A549 (cell line): ENCODE measurements at regions not wholly inside any gene's neighbourhood (a gene's known extent, or its start where the extent isn't known, plus 50 kb on each side); places are given as distances from the start of the nearest gene placed in this dataset.

ENCODE experiments used
- ATAC-seq, 2 experiments: fragments of 200-7000 bp in 1 of 2; fragments of >200 bp in 1 of 2; cut with Nextera tagmentation in 1 of 2; cut with Tn5 transposase in 1 of 2; 3 replicates each; pipeline versions ENCODE4 v1.8.0 to v1.9.1; 2018 to 2020; ENCODE audit warnings: mild to moderate bottlenecking in 1 of 2, moderate library complexity in 1 of 2
- CTCF ChIA-PET: fragments of 300-600 bp; sonication (Branson Sonifier 250); formaldehyde crosslinking; extraction: SDS; loops from one replicate; lab custom pipeline; 2021; ENCODE audit warnings: antibody characterized with exemption, inconsistent platforms; lab: Yijun Ruan, JAX
- POLR2A ChIA-PET: fragments of 350-600 bp; formaldehyde crosslinking; extraction: SDS; loops from one replicate; lab custom pipeline; 2021; ENCODE audit warnings: antibody characterized with exemption, inconsistent platforms; lab: Yijun Ruan, JAX
- DNase-seq, 2 experiments: peaks; one replicate each; pipeline versions ENCODE4 v3.0.0 to v3.0.0-alpha.2; 2011 to 2016; ENCODE audit warnings: low read depth in 1 of 2, low spot score in 1 of 2
- FAIRE-seq: peaks from 2 replicates; lab custom pipeline; 2011; peaks lifted over from hg19 to GRCh38; lab: Jason Lieb, UNC
- H3K27ac ChIP-seq, 2 experiments: fragments of >200 bp; sonication (Bioruptor Twin); formaldehyde crosslinking; 3 replicates each; pipeline ENCODE4 v1.5.1; 2016 to 2017
- H3K4me1 ChIP-seq: fragments of >200 bp; sonication (Bioruptor Twin); formaldehyde crosslinking; 3 replicates; pipeline ENCODE4 v1.6.1; 2016
- H3K4me2 ChIP-seq: fragments of >200 bp; sonication (Bioruptor Twin); formaldehyde crosslinking; 3 replicates; pipeline ENCODE4 v1.6.1; 2016
- H3K4me3 ChIP-seq: fragments of >200 bp; sonication (Bioruptor Twin); formaldehyde crosslinking; 3 replicates; pipeline ENCODE4 v1.5.1; 2016
- H3K9me3 ChIP-seq: fragments of >200 bp; sonication (Bioruptor Twin); formaldehyde crosslinking; 3 replicates; pipeline ENCODE4 v1.6.1; 2016
- CEBPB ChIP-seq, 2 experiments: fragments of >200 bp in 1 of 2; sonication (Bioruptor Twin) in 1 of 2; formaldehyde crosslinking in 1 of 2; IDR thresholded peaks; 2 replicates each; pipeline ENCODE4 v1.6.1; 2012 to 2016
- CHD2 ChIP-seq: fragments of 150-350 bp; IDR thresholded peaks from 2 replicates; pipeline ENCODE4 v1.6.1; 2014; ENCODE audit warnings: low read length; ENCODE audit not compliant: partially characterized antibody
- EHF ChIP-seq: fragments of 250-450 bp; sonication (Bioruptor Pico); IDR thresholded peaks from 2 replicates; pipeline ENCODE4 v1.5.0; 2020; ENCODE audit warnings: mild to moderate bottlenecking
- EHMT2 ChIP-seq: fragments of 200-600 bp; sonication (generic); IDR thresholded peaks from 2 replicates; pipeline ENCODE4 v1.6.1; 2016; ENCODE audit warnings: antibody characterized with exemption, low read depth, mild to moderate bottlenecking, moderate library complexity
- EP300 ChIP-seq, 2 experiments: fragments of >200 bp; sonication (Bioruptor Twin); formaldehyde crosslinking; IDR thresholded peaks; 2 replicates in 1 of 2; 3 replicates in 1 of 2; pipeline ENCODE4 v1.6.1; 2016 to 2017
- ESRRA ChIP-seq: fragments of 150-350 bp; IDR thresholded peaks from 2 replicates; pipeline ENCODE4 v1.6.1; 2014; ENCODE audit warnings: mild to moderate bottlenecking, low read length, borderline replicate concordance
- FOSB ChIP-seq: fragments of 250-450 bp; sonication (Bioruptor Pico); IDR thresholded peaks from 2 replicates; pipeline ENCODE4 v1.5.0; 2020; ENCODE audit warnings: mild to moderate bottlenecking, moderate library complexity
- FOSL2 ChIP-seq, 2 experiments: fragments of 450-650 bp in 1 of 2; fragments of >200 bp in 1 of 2; sonication (Bioruptor Twin) in 1 of 2; formaldehyde crosslinking; IDR thresholded peaks; 2 replicates each; pipeline versions ENCODE4 v1.5.0 to v1.6.1; 2016 to 2020; ENCODE audit warnings: mild to moderate bottlenecking in 1 of 2, moderate library complexity in 1 of 2
- FOXS1 ChIP-seq: fragments of 250-450 bp; sonication (Bioruptor Pico); IDR thresholded peaks from 2 replicates; pipeline ENCODE4 v1.5.0; 2020; ENCODE audit warnings: mild to moderate bottlenecking, moderate library complexity
- GATA3 ChIP-seq: IDR thresholded peaks from 2 replicates; pipeline ENCODE4 v1.6.1; 2012; ENCODE audit warnings: borderline replicate concordance
- HEYL ChIP-seq: fragments of 250-450 bp; sonication (Bioruptor Pico); IDR thresholded peaks from 2 replicates; pipeline ENCODE4 v1.8.0; 2021; ENCODE audit warnings: mild to moderate bottlenecking, moderate library complexity
- HOXA7 ChIP-seq: fragments of 250-450 bp; sonication (Bioruptor Pico); IDR thresholded peaks from 2 replicates; pipeline ENCODE4 v1.5.0; 2020; ENCODE audit warnings: mild to moderate bottlenecking, moderate library complexity
- HOXB13 ChIP-seq: fragments of 250-450 bp; sonication (Bioruptor Pico); IDR thresholded peaks from 2 replicates; pipeline ENCODE4 v1.5.0; 2020; ENCODE audit warnings: low read depth, mild to moderate bottlenecking, moderate library complexity
- JUN ChIP-seq, 2 experiments: fragments of >200 bp; sonication (Bioruptor Twin); formaldehyde crosslinking; IDR thresholded peaks; 2 replicates in 1 of 2; 3 replicates in 1 of 2; pipeline ENCODE4 v1.6.1; 2016 to 2017
- JUNB ChIP-seq: fragments of >200 bp; sonication (Bioruptor Twin); formaldehyde crosslinking; IDR thresholded peaks from 2 replicates; pipeline ENCODE4 v1.6.1; 2016
- MYC ChIP-seq: IDR thresholded peaks from 2 replicates; pipeline ENCODE4 v1.6.1; 2012; ENCODE audit warnings: mild to moderate bottlenecking, inconsistent platforms, low read length, improper control_type of control experiment, borderline replicate concordance
- NPAS2 ChIP-seq: fragments of 250-450 bp; sonication (Bioruptor Pico); IDR thresholded peaks from 2 replicates; pipeline ENCODE4 v1.8.0; 2022; ENCODE audit warnings: mild to moderate bottlenecking, moderate library complexity, borderline replicate concordance
- POLR2A ChIP-seq: IDR thresholded peaks from 2 replicates; pipeline ENCODE4 v1.6.1; 2012; ENCODE audit warnings: mild to moderate bottlenecking, low read length
- RAD21 ChIP-seq, 2 experiments: fragments of >200 bp in 1 of 2; sonication (Bioruptor Twin) in 1 of 2; formaldehyde crosslinking in 1 of 2; IDR thresholded peaks in 1 of 2; conservative IDR thresholded peaks in 1 of 2; 2 replicates in 1 of 2; 3 replicates in 1 of 2; pipeline ENCODE4 v1.6.1; 2012 to 2018; ENCODE audit warnings: inconsistent platforms in 1 of 2
- RCOR1 ChIP-seq: fragments of 150-350 bp; IDR thresholded peaks from 2 replicates; pipeline ENCODE4 v1.6.1; 2014; ENCODE audit warnings: antibody characterized with exemption, low read length, low read depth
- SMC3 ChIP-seq: fragments of >200 bp; sonication (Bioruptor Twin); formaldehyde crosslinking; IDR thresholded peaks from 3 replicates; pipeline ENCODE4 v1.6.1; 2018; ENCODE audit warnings: inconsistent platforms
- TFCP2L1 ChIP-seq: fragments of 250-450 bp; sonication (Bioruptor Pico); IDR thresholded peaks from 2 replicates; pipeline ENCODE4 v1.5.0; 2021; ENCODE audit warnings: mild to moderate bottlenecking
- TP53 ChIP-seq: fragments of 250-450 bp; sonication (Bioruptor Pico); IDR thresholded peaks from 2 replicates; pipeline ENCODE4 v1.5.0; 2021; ENCODE audit warnings: mild to moderate bottlenecking, moderate library complexity
- ZFP36 ChIP-seq: fragments of 450-650 bp; IDR thresholded peaks from 2 replicates; pipeline ENCODE4 v1.6.1; 2014; ENCODE audit warnings: borderline replicate concordance; ENCODE audit not compliant: partially characterized antibody
- ZNF302 ChIP-seq: fragments of 250-450 bp; sonication (Bioruptor Pico); IDR thresholded peaks from 2 replicates; pipeline ENCODE4 v1.9.0; 2021; ENCODE audit warnings: inconsistent platforms, mild to moderate bottlenecking, moderate library complexity
- ZSCAN20 ChIP-seq: fragments of 250-450 bp; sonication (Bioruptor Pico); IDR thresholded peaks from 2 replicates; pipeline ENCODE4 v1.8.0; 2022; ENCODE audit warnings: mild to moderate bottlenecking, moderate library complexity
- WGBS: methylation state at CpG from one replicate; pipeline ENCODE4 v1.1.6; 2017; ENCODE audit errors: missing lambda C conversion rate; 5-methylcytosine and 5-hydroxymethylcytosine counted together
- TF ChIP-seq, protein P1 (sequence below): fragments of 250-450 bp; sonication (Bioruptor Pico); IDR thresholded peaks from 2 replicates; pipeline ENCODE4 v1.5.0; 2021; ENCODE audit warnings: mild to moderate bottlenecking, moderate library complexity, borderline replicate concordance
- TF ChIP-seq, protein P2 (sequence below): IDR thresholded peaks from 2 replicates; pipeline ENCODE4 v1.6.1; 2012

DNA sequence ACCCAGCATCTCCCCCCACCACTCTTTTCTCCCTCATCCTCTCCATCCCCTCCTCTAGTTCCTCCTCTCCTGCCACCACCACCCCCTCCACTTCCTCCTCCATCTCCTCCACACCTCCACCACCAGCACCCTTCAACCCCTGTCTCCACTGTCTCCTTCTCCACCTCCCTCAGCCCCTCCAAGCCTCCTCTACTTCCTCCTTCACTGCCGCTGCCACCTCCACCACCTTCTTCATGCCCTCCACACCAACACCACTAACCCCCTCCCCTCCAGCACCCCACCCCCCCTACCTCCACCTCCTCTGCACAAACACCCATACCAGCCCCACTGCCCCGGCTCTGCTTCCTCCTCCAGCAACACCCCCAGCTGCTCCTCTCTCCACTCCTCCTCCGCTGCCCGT is 88.0 kb downstream of the HES1 start:
- POLR2A ChIA-PET, result no interaction called here
- ATAC-seq, result no peak
- no peak for FAIRE-seq
- CTCF ChIA-PET, result interaction anchor here (1.3 kb wide), 1 partner anchor 91 kb away, joined by 3 read pairs; no protein-coding TSS in a partner anchor
- DNase-seq, result no peak
- H3K9me3 ChIP-seq, result no peaks in the 10 kb centered on the region
- H3K4me3 ChIP-seq, result no peak overlapping the region
- no peaks in the 10 kb centered on the region for H3K4me1 ChIP-seq
- WGBS, result 87% methylated on average over 4 of the region's 4 CpGs
- H3K4me2 ChIP-seq, result no peak overlapping the region
- H3K27ac ChIP-seq, result no peak overlapping the region
- no peak for TF ChIP-seq ZNF302 (CRISPR knock-in tag)
- TF ChIP-seq EP300 (IDR thresholded peaks at IDR 0.05), result no peak
- TF ChIP-seq CEBPB (IDR thresholded peaks at IDR 0.05), result no peak
- no peak for TF ChIP-seq TFCP2L1 (CRISPR knock-in tag)
- TF ChIP-seq HOXB13, result no peak
- no peak for TF ChIP-seq RAD21 (conservative IDR thresholded peaks at IDR 0.05 in 1 of 2, IDR thresholded peaks at IDR 0.05 in 1 of 2)
- no peak for TF ChIP-seq CHD2
- TF ChIP-seq TP53 (CRISPR knock-in tag), result no peak
- no peak for TF ChIP-seq NPAS2
- no peak for TF ChIP-seq FOXS1 (CRISPR knock-in tag)
- TF ChIP-seq POLR2A, result no peak
- TF ChIP-seq EHMT2, result no peak
- TF ChIP-seq, protein P1, sequence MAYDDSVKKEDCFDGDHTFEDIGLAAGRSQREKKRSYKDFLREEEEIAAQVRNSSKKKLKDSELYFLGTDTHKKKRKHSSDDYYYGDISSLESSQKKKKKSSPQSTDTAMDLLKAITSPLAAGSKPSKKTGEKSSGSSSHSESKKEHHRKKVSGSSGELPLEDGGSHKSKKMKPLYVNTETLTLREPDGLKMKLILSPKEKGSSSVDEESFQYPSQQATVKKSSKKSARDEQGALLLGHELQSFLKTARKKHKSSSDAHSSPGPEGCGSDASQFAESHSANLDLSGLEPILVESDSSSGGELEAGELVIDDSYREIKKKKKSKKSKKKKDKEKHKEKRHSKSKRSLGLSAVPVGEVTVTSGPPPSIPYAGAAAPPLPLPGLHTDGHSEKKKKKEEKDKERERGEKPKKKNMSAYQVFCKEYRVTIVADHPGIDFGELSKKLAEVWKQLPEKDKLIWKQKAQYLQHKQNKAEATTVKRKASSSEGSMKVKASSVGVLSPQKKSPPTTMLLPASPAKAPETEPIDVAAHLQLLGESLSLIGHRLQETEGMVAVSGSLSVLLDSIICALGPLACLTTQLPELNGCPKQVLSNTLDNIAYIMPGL (CRISPR knock-in tag), result no peak
- no peak for TF ChIP-seq HOXA7
- no peak for TF ChIP-seq HEYL (CRISPR knock-in tag)

DNA sequence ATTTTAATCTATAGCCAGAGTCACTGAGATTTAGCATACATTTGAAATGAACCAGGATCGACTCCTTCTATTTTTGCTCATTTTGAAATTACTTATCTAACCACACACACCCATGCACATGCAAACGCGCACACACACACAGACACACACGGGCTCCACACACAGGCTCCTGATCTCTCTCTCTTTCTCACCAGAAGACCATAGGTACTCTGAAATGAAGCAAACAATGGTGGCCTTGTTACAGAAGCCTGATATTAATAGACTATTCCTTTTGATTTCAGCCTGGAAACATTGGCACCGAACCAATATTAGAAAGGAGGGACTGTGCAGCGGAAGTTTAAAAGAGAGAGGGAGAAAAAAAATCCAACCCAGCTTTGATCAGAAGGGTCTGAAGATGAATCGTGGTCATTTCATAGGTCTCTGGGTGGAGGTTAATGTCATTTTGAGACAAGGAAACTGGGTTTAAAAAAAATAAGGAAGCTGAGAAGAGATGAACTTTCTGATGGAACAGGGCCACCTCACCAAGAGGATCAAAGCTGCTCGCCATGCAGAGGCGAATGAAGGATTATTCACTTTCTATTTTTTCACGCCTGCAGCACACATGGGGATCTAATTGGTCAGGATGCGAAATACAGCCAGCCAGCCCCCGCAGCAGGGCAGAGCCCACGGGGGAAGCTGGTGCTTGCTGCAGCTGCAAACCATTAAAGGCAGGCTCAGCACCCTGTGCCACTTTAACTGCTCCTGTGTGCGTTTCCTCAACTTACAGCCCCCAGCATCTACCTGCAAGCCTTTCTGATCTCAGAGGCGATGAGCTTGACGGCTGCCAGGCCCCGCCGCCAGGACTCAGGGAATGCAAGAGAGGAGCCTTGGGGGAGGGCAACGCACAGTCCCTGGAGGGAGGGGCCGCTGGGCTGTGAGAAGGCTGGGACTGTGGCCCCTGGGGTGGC is 88.8 kb downstream of the HES1 start:
- no peak for ATAC-seq

More for the DNA sequence above, 88.8 kb downstream of the HES1 start:
- H3K4me2 ChIP-seq, result no peak overlapping the region
- no peak for DNase-seq
- no peaks in the 10 kb centered on the region for H3K4me1 ChIP-seq
- no peak overlapping the region for H3K27ac ChIP-seq
- POLR2A ChIA-PET, result no interaction called here
- H3K4me3 ChIP-seq, result no peak overlapping the region
- H3K9me3 ChIP-seq, result no peaks in the 10 kb centered on the region
- FAIRE-seq, result no peak
- CTCF ChIA-PET, result no interaction called here
- 79% methylated on average over 20 of the region's 20 CpGs for WGBS
- TF ChIP-seq ZSCAN20 (CRISPR knock-in tag) (no peak), EHF (CRISPR knock-in tag) (no peak), FOSB (CRISPR knock-in tag) (no peak), GATA3 (no peak), ESRRA (no peak), SMC3 (no peak), EP300 (IDR thresholded peaks at IDR 0.05) (no peak), HOXB13 (no peak), EHMT2 (no peak), MYC (no peak), JUN (IDR thresholded peaks at IDR 0.05) (no peak), RCOR1 (no peak), FOSL2 (IDR thresholded peaks at IDR 0.05) (no peak), FOSL2 (CRISPR knock-in tag; IDR thresholded peaks at IDR 0.05) (no peak), JUNB (no peak), TP53 (CRISPR knock-in tag) (no peak), ZFP36 (no peak), HOXA7 (no peak)
- TF ChIP-seq, protein P1 (CRISPR knock-in tag), result no peak
- TF ChIP-seq, protein P2, sequence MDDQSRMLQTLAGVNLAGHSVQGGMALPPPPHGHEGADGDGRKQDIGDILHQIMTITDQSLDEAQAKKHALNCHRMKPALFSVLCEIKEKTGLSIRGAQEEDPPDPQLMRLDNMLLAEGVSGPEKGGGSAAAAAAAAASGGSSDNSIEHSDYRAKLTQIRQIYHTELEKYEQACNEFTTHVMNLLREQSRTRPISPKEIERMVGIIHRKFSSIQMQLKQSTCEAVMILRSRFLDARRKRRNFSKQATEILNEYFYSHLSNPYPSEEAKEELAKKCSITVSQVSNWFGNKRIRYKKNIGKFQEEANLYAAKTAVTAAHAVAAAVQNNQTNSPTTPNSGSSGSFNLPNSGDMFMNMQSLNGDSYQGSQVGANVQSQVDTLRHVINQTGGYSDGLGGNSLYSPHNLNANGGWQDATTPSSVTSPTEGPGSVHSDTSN, result no peak
- TF ChIP-seq, all 56 proteins: peak for 0
